Right lobe of liver (tissue), 4 donors: ENCODE measurements at regions not wholly inside any gene's neighbourhood (a gene's known extent, or its start where the extent isn't known, plus 50 kb on each side); places are given as distances from the start of the nearest gene placed in this dataset.

Experiments
- POLR2A ChIP-seq: fragments of 450-650 bp; IDR thresholded peaks from one replicate; pipeline ENCODE4 v1.6.1; 2017; ENCODE audit warnings: antibody characterized with exemption, mild to moderate bottlenecking
- TF ChIP-seq, protein P1 (sequence below), 4 donors: fragments of 200-600 bp in 3 of 4; fragments of 450-650 bp in 1 of 4; IDR thresholded peaks; one replicate each; pipeline versions ENCODE4 v1.5.1 to v1.8.0; 2016 to 2022; ENCODE audit warnings: antibody characterized with exemption in 4 of 4, mild to moderate bottlenecking in 2 of 4
- donor health status: DM: no; HTN: no; CAD: no.
- donor health status: DM: no; HTN: no; CAD: no.
- donor health status: DM: no; HTN: yes; CAD: no.

DNA sequence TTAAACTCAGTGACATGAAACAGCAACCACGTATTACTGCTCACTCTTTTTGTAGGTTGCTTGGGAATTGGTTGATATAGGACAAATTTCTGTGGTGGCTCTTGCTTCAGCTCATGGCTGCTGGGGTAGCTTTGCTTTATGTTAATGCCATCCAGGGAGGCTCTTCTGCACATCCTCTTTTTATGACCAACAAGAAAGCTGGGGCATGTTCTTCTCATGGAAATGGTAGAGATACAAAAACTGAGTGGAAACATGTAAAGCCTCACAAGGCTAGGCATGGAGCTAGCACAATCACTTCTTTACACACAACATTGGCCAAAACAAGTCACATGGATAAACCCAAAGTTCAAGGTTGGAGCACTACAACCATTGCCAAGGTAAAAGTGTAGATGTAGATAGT, 176.8 kb downstream of the NECTIN3 start:
- TF ChIP-seq, protein P1, sequence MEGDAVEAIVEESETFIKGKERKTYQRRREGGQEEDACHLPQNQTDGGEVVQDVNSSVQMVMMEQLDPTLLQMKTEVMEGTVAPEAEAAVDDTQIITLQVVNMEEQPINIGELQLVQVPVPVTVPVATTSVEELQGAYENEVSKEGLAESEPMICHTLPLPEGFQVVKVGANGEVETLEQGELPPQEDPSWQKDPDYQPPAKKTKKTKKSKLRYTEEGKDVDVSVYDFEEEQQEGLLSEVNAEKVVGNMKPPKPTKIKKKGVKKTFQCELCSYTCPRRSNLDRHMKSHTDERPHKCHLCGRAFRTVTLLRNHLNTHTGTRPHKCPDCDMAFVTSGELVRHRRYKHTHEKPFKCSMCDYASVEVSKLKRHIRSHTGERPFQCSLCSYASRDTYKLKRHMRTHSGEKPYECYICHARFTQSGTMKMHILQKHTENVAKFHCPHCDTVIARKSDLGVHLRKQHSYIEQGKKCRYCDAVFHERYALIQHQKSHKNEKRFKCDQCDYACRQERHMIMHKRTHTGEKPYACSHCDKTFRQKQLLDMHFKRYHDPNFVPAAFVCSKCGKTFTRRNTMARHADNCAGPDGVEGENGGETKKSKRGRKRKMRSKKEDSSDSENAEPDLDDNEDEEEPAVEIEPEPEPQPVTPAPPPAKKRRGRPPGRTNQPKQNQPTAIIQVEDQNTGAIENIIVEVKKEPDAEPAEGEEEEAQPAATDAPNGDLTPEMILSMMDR (IDR thresholded peaks at IDR 0.05), result no peak
- TF ChIP-seq POLR2A, result no peak
